H1 (cell line): ENCODE measurements at regions not wholly inside any gene's neighbourhood (a gene's known extent, or its start where the extent isn't known, plus 50 kb on each side); places are given as distances from the start of the nearest gene placed in this dataset.

Source experiments
- RNF2 ChIP-seq: fragments of 200-900, 300-1000 bp; sonication (generic); IDR thresholded peaks from 2 replicates; pipeline ENCODE4 v1.7.1; 2016; ENCODE audit warnings: borderline replicate concordance, low read depth, mild to moderate bottlenecking, antibody characterized with exemption, low read length; ENCODE audit not compliant: poor library complexity, severe bottlenecking; ENCODE audit errors: missing control alignments
- SIX5 ChIP-seq: IDR thresholded peaks from 2 replicates; pipeline ENCODE4 v1.6.1; 2011; ENCODE audit warnings: mild to moderate bottlenecking, low read depth, low read length

- TF ChIP-seq RNF2 = no peak
- no peak for TF ChIP-seq SIX5
Measured at GRCh38 chr1:34341896-34342295, 165.2 kb downstream of the C1orf94 start (continued).
